Cardiac muscle cell (in vitro differentiated cells and primary cell): ENCODE measurements at regions not wholly inside any gene's neighbourhood (a gene's known extent, or its start where the extent isn't known, plus 50 kb on each side); places are given as distances from the start of the nearest gene placed in this dataset.

ENCODE experiments used
- DNase-seq, 2 donors: peaks; one replicate each; pipeline versions ENCODE4 v3.0.0 to v3.0.0-alpha.2; 2010 to 2017; ENCODE audit warnings: low read depth in 1 of 2, low spot score in 1 of 2
- H3K27ac ChIP-seq: fragments of 200-600 bp; sonication (generic); 2 replicates; pipeline ENCODE4 v1.5.1; 2016
- H3K27me3 ChIP-seq: fragments of 200-600 bp; sonication (generic); 2 replicates; pipeline ENCODE4 v1.6.0; 2016; ENCODE audit warnings: control low read depth
- H3K36me3 ChIP-seq: fragments of 200-600 bp; sonication (generic); 2 replicates; pipeline ENCODE4 v1.5.1; 2016; ENCODE audit warnings: control low read depth
- H3K4me1 ChIP-seq: fragments of 200-600 bp; sonication (generic); 2 replicates; pipeline ENCODE4 v1.8.1; 2017; ENCODE audit warnings: low read depth, mild to moderate bottlenecking, mixed run types
- H3K4me3 ChIP-seq: fragments of 200-600 bp; sonication (generic); 2 replicates; pipeline ENCODE4 v1.5.1; 2016; ENCODE audit warnings: mild to moderate bottlenecking
- H3K9me3 ChIP-seq: fragments of 200-600 bp; sonication (generic); 2 replicates; pipeline ENCODE4 v1.5.1; 2017; ENCODE audit warnings: low read depth, mild to moderate bottlenecking, control low read depth
- TF ChIP-seq, protein P1 (sequence below): IDR thresholded peaks from 2 replicates; pipeline ENCODE4 v1.5.1; 2012; ENCODE audit warnings: low read depth, mild to moderate bottlenecking, low read length

DNA sequence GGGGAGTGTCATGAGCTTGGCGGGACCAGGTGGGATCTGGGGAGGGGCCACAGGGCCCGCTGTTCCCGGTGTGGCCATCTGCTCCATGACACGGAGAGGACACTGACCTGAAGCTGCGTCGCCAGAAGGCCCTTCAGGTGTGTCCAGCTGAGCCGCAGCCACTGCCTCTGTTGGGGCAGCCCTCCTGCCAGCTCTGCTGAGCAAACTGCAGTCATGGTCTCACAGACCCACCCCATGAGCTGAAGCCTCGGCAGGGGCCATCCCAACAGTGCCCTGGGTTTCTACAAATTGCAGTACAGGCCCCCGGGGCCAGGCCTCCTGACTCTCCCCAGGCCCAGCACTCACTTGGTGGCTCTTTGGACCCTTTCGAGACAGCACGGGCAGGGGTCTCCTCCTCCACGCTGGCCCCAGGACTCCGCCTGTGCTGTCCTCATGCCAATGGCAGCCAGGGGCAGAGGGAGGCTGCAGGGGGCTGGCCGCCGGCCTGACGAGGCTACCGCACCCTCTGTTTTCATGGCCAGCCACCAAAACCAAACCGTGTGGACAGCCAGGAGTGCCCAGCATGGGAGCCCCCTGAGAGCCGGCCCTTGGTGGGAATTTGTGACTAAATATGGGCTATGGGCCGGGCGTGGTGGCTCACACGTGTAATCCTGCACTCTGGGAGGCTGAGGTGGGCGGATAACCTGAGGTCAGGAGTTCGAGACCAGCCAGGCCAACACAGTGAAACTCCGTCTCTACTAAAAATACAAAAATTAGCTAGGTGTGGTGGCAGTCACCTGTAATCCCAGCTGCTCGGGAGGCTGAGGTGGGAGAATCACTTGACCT, 175.2 kb upstream of the SALL3 start:
- DNase-seq, result no peak
- Histone ChIP-seq H3K27ac (no peak overlapping the region), H3K4me1 (no peaks in the 10 kb centered on the region), H3K27me3 (no peaks in the 10 kb centered on the region), H3K9me3 (no peaks in the 10 kb centered on the region), H3K4me3 (no peak overlapping the region), H3K36me3 (no peaks in the 10 kb centered on the region)
- TF ChIP-seq, protein P1, sequence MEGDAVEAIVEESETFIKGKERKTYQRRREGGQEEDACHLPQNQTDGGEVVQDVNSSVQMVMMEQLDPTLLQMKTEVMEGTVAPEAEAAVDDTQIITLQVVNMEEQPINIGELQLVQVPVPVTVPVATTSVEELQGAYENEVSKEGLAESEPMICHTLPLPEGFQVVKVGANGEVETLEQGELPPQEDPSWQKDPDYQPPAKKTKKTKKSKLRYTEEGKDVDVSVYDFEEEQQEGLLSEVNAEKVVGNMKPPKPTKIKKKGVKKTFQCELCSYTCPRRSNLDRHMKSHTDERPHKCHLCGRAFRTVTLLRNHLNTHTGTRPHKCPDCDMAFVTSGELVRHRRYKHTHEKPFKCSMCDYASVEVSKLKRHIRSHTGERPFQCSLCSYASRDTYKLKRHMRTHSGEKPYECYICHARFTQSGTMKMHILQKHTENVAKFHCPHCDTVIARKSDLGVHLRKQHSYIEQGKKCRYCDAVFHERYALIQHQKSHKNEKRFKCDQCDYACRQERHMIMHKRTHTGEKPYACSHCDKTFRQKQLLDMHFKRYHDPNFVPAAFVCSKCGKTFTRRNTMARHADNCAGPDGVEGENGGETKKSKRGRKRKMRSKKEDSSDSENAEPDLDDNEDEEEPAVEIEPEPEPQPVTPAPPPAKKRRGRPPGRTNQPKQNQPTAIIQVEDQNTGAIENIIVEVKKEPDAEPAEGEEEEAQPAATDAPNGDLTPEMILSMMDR, result no peak

DNA sequence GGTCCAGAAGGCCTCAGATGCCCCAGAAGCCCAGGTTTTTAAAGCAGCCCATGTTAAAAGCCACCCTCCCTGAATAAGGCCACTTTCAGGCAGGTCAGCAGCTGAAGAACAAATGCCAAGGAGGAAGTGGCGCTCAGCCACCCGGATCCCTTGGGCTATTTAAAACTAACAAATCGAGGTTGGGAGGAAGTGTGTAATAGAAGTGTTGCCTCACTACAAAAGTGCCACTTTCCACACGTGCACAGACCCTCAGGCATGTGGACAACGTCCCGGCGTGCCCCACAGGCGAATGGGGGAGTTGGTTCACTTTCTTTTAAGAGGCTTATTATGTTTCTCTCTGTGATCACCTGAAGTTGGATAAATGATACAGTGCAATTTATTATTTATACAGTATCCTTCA, 173.8 kb upstream of the SALL3 start:
- no peaks in the 10 kb centered on the region for H3K36me3 ChIP-seq
- TF ChIP-seq, protein P1, result no peak
- no peaks in the 10 kb centered on the region for H3K4me1 ChIP-seq
- DNase-seq, result no peak
- no peak overlapping the region for H3K27ac ChIP-seq
- no peak overlapping the region for H3K4me3 ChIP-seq
- H3K27me3 ChIP-seq, result no peaks in the 10 kb centered on the region
- H3K9me3 ChIP-seq, result no peaks in the 10 kb centered on the region

- Histone ChIP-seq H3K4me1 (no peaks in the 10 kb centered on the region), H3K9me3 (no peaks in the 10 kb centered on the region), H3K36me3 (no peaks in the 10 kb centered on the region), H3K27ac (no peak overlapping the region), H3K27me3 (no peaks in the 10 kb centered on the region), H3K4me3 (no peak overlapping the region)
- TF ChIP-seq, protein P1, result no peak
- DNase-seq, result no peak
Measured at GRCh38 chr18:78807668-78808067, 171.9 kb upstream of the SALL3 start.

DNA sequence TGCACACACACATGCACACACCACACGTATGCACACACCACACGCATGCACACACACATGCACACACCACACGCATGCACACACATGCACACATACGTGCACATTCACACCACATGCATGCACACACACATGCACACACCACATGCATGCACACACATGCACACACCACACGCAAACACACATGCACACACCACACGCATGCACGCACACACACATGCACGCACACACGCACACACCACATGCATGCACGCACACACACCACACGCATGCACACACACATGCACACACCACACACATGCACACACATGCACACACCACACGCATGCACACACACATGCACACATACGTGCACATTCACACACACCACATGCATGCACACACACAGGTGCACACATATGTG, 169.8 kb upstream of the SALL3 start:
- DNase-seq, result no peak
- Histone ChIP-seq H3K9me3 (no peaks in the 10 kb centered on the region), H3K36me3 (no peaks in the 10 kb centered on the region), H3K27me3 (no peaks in the 10 kb centered on the region), H3K4me3 (no peak overlapping the region), H3K27ac (no peak overlapping the region), H3K4me1 (no peaks in the 10 kb centered on the region)
- TF ChIP-seq, protein P1, result no peak

- Histone ChIP-seq H3K4me1 (no peaks in the 10 kb centered on the region), H3K9me3 (no peaks in the 10 kb centered on the region), H3K27me3 (no peaks in the 10 kb centered on the region), H3K27ac (no peak overlapping the region), H3K36me3 (no peaks in the 10 kb centered on the region), H3K4me3 (no peak overlapping the region)
- no peak for DNase-seq
- TF ChIP-seq, protein P1, result no peak
Measured at GRCh38 chr18:78810706-78811105, 168.9 kb upstream of the SALL3 start.
